ENCODE measurements at regions not wholly inside any gene's neighbourhood (a gene's known extent, or its start where the extent isn't known, plus 50 kb on each side); places are given as distances from the start of the nearest gene placed in this dataset.
"Not testable (repeated sequence)": the region's sequence is repeated elsewhere in the genome, so short reads cannot be mapped to it uniquely, and the experiment has no call there.

GRCh38 chr18:30698571-30698970 lies 344.0 kb downstream of the DSC3 start:
- no peak for DNase-seq (ENCODE audit: low spot score)

- DNase-seq (ENCODE audit: low spot score), result no peak
Measured at GRCh38 chr18:30696201-30696600, 346.3 kb downstream of the DSC3 start.

DNA sequence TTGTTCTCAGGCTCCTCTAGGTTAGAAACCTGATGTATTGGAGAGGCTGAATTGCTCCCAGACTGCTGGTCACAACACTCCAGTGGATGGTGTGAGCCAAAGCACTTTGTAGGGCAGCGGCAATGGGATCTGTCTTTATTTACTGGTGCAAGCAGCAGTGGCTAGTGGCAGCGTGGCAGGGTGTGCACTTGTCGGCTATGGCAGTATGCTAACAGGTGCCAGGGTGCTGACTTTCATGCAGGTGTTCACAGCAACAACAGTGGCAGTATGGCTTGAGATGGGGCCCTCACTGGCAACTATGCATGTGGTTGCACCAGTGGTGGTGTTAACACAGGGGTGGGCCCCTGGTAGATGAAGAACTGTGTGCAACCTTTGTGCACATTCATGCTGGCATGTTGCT lies 347.8 kb downstream of the DSC3 start:
- DNase-seq (ENCODE audit: low spot score), result no peak

- DNase-seq (ENCODE audit: low spot score), result no peak
Measured at GRCh38 chr18:30689216-30689615, 353.3 kb downstream of the DSC3 start.

GRCh38 chr18:30687501-30687900 lies 355.0 kb downstream of the DSC3 start:
- no peak for DNase-seq (ENCODE audit: low spot score)

GRCh38 chr18:30684825-30685481 lies 357.6 kb downstream of the DSC3 start:
- DNase-seq (ENCODE audit: low spot score), result no peak

- no peak for DNase-seq (ENCODE audit: low spot score)
Measured at GRCh38 chr18:30683836-30684235, 358.7 kb downstream of the DSC3 start.

DNA sequence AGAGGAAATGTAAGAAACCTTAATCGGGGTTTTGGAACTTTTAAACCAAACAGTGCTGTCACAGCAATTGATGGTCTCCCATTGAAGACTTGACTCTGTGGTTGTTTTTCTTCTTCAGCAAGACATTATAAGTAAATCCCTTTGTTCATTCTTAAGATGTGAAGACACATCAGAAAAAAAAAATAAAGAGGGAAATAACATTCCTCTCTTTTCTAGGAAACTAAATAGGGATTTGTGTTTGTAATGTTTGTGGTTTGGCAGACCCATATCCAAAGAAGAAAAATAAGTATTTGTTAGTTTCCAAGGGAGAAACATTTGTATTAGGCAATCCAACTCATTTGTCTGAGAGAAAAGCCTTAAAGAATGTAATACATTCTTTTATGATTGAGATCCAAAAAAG lies 359.9 kb downstream of the DSC3 start:
- no peak for DNase-seq (ENCODE audit: low spot score)

- no peak for DNase-seq (ENCODE audit: low spot score)
Measured at GRCh38 chr18:30679285-30679930, 363.1 kb downstream of the DSC3 start.

DNA sequence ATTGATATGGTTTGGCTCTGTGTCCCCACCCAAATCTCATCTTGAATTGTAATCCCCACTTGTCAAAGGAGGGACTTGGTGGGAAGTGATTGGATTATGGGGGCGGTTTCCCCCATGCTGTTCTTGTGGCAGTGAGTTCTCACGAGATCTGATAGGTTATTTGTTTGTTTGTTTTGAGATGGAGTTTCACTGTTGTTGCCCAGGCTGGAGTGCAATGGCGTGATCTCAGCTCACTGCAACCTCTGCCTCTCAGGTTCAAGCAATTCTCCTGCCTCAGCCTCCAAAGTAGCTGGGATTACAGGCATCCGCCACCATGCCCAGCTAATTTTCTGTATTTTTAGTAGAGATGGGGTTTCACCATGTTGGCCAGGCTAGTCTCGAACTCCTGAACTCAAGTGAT lies 364.7 kb downstream of the DSC3 start:
- DNase-seq (ENCODE audit: low spot score), result not testable (repeated sequence)

DNA sequence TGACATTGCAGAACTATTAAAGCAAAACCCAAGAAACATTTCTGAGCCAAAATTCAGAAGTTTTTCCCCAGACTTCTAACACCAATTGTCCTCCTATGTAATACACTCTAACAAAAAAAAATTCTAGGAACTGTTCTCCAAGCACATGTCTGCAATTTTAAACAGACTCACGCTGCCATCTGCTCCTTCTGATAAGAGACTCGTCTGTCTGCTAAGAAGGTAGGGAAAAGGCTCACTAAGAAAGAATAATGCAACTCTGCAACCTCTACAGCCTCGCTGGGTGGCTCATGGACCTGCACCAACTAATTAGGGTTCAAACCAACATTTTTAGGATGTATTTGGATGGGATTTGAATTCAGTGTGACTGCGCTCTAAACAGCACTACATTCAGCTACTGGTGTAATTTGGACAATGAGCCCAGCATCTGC lies 366.5 kb downstream of the DSC3 start:
- peak; percentile 2 for DNase-seq (ENCODE audit: low spot score)

DNA sequence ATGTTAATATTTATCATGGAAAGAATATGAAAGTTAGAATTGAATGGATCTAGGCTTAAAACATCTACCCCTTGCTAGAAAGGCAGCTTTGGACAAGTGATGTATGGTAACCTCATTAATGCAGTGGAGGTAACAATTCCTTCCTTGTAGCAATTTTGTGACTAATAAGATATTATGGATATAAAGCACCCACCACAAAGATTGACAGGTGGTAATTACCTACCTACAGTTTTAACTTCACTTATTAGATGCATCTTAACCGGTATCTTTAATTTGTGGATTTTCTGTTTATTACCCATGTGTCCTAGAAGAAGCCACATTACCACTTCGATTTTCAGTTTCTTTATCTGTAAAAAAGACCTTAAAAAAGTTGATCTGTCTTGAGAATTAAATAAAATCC lies 367.0 kb downstream of the DSC3 start:
- DNase-seq (ENCODE audit: low spot score), result no peak

DNA sequence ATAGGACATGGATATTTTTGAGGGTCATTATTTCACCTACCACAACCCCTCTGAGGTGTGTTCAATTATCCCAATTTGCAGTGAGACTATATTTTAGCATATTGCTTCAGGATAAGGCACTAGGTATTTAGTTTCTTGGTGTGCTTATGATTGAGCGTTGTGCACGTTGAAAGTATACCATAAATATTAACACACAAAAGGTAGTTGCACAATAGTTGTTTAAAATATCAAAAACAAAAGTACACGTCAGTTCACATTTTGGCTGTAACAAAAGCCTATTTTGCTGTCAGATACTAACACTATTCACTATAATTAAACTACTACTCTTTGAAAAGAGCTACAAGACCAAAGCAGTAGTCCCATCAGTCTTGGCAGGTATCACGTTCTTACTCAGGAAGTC lies 367.5 kb downstream of the DSC3 start:
- no peak for DNase-seq (ENCODE audit: low spot score)

GRCh38 chr18:30674596-30674995 lies 367.9 kb downstream of the DSC3 start:
- DNase-seq (ENCODE audit: low spot score), result no peak

DNA sequence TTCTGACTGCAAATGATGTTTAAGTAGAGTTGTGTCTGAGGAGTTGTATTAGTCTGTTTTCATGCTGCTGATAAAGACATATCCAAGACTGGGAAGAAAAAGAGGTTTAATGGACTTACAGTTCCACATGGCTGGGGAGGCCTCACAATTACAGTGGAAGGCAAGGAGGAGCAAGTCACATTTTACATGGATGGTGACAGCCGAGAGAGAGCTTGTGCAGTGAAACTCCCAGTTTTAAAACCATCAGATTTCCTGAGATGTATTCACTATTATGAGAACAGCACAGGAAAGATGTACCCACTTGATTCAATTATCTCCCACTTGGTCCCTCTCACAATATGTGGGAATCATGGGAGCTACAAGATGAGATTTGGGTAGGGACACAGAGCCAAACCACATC lies 370.1 kb downstream of the DSC3 start:
- DNase-seq (ENCODE audit: low spot score), result not testable (repeated sequence)

GRCh38 chr18:30658306-30658705 lies 384.2 kb downstream of the DSC3 start:
- no peak for DNase-seq (ENCODE audit: low spot score)

GRCh38 chr18:30652387-30652786 lies 390.2 kb downstream of the DSC3 start:
- DNase-seq (ENCODE audit: low spot score), result no peak

DNA sequence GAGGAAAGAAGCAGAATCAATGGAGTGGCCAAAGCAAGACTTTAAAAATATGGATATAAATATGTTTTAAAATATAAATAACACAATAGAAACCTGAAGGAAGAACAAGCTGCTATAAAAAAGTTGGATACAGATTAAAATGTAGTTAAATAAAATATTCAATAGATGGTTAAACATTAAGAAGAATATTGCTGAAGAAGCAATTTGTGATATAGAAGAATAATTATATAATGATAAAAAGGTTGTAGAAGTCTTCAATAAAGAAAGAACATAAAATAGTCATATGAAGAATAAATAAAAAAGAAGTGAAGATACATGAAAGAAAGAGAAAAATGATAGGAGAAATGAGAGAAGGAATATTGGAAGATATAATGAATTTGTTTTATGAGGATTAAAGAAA lies 392.0 kb downstream of the DSC3 start:
- DNase-seq (ENCODE audit: low spot score), result no peak

GRCh38 chr18:30644158-30644557 lies 398.4 kb downstream of the DSC3 start:
- DNase-seq (ENCODE audit: low spot score), result no peak

- no peak for DNase-seq (ENCODE audit: low spot score)
Measured at GRCh38 chr18:30639361-30639760, 403.2 kb downstream of the DSC3 start.

- no peak for DNase-seq (ENCODE audit: low spot score)
Measured at GRCh38 chr18:30634249-30634648, 408.3 kb downstream of the DSC3 start.

DNA sequence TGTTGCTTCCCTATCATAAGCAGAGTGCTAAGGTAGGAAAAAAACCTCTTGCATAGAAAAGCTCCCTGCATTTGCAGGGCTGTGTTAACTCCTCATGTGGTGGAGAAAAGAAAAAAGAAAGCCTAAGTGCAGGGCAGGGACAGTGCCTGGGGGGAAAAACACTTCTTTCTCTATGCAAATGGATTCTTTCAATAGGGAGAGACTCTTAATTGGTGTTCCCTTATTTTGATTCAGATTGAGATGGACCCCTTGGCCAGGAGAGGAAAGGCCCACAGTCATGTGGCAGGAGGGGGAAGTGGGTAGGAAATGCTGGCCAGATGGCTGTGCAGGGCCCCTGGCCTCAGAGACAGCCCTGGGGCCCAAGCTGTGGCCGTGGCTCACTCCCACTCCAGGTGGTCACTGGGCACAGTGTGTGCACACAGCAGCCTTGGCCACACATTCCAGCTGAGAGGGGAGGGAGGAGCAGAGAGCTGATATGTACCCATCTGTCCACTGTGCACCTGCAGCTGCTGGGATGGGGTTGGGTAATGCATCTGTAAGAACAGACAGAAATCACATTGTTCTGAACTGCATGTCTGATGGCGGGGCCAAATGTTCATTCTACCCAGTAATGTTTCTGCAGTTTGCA lies 410.4 kb downstream of the DSC3 start:
- no peak for DNase-seq (ENCODE audit: low spot score)

DNA sequence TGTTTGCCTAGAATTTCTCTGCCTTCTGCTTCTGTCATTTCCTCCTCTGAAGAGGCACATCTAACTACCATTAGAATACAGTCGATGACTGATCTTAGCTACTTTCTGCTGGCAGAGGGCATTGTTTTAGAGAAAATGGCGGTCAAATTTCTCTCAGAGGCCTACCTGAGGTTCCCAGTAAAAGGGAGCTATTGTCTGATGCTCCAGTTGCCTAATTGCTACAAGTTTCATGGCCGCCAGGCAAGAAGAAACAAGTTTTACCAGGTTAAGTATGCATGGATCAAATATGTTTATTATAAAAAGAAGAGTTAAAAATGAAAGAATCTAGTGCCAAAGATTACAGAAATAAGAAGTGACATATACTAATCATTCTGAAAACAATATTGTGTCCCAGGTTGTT lies 416.6 kb downstream of the DSC3 start:
- DNase-seq (ENCODE audit: low spot score), result no peak
